IMR-90 (cell line): ENCODE measurements at regions not wholly inside any gene's neighbourhood (a gene's known extent, or its start where the extent isn't known, plus 50 kb on each side); places are given as distances from the start of the nearest gene placed in this dataset.

ENCODE experiments used
- MAFK ChIP-seq: IDR thresholded peaks from 2 replicates; pipeline ENCODE4 v1.6.1; 2012; ENCODE audit warnings: low read depth, low read length, improper control_type of control experiment
- MXI1 ChIP-seq: IDR thresholded peaks from 2 replicates; pipeline ENCODE4 v1.6.1; 2012; ENCODE audit warnings: low read depth, mild to moderate bottlenecking, low read length, moderate library complexity, borderline replicate concordance
- TF ChIP-seq, protein P1 (sequence below): conservative IDR thresholded peaks from 2 replicates; pipeline ENCODE4 v1.5.1; 2012; ENCODE audit warnings: mild to moderate bottlenecking, low read depth, low read length, improper control_type of control experiment

DNA sequence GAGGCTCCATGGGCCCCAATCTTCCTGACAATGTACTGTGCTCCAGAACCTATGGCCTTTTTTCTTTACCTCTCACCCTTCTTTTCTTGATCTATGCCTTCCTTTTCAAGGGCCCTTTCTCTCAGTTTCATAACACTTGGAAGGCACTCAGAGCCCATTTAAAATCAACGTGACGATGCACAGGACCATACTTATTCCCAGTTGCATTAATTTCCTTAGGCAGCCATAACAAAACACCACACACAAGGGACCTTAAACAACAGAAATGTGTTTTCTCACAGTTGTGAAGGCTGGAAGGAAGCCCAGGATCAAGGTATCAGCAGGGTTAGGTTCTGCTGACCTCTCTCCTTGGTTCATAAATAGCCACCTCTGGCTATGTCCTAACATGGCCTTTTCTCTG lies 414.0 kb upstream of the TNP1 start:
- TF ChIP-seq, protein P1, sequence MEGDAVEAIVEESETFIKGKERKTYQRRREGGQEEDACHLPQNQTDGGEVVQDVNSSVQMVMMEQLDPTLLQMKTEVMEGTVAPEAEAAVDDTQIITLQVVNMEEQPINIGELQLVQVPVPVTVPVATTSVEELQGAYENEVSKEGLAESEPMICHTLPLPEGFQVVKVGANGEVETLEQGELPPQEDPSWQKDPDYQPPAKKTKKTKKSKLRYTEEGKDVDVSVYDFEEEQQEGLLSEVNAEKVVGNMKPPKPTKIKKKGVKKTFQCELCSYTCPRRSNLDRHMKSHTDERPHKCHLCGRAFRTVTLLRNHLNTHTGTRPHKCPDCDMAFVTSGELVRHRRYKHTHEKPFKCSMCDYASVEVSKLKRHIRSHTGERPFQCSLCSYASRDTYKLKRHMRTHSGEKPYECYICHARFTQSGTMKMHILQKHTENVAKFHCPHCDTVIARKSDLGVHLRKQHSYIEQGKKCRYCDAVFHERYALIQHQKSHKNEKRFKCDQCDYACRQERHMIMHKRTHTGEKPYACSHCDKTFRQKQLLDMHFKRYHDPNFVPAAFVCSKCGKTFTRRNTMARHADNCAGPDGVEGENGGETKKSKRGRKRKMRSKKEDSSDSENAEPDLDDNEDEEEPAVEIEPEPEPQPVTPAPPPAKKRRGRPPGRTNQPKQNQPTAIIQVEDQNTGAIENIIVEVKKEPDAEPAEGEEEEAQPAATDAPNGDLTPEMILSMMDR, result no peak
- TF ChIP-seq MAFK, result no peak
- no peak for TF ChIP-seq MXI1
